Osteoblast (primary cell): ENCODE measurements at regions not wholly inside any gene's neighbourhood (a gene's known extent, or its start where the extent isn't known, plus 50 kb on each side); places are given as distances from the start of the nearest gene placed in this dataset.
A peak's percentile ranks its signal among the peaks of the same experiment; 100 is the strongest.

Experiments
- DNase-seq: peaks from one replicate; pipeline ENCODE4 v3.0.0; 2011; ENCODE audit warnings: low spot score, mixed read lengths; ENCODE audit not compliant: insufficient read length; ENCODE audit errors: missing footprints
- H2AFZ ChIP-seq: 2 replicates; pipeline ENCODE4 v1.6.0; 2011; ENCODE audit warnings: mild to moderate bottlenecking, low read length
- H3K27ac ChIP-seq: 2 replicates; pipeline ENCODE4 v1.5.1; 2011; ENCODE audit warnings: mild to moderate bottlenecking, low read depth, low read length, moderate library complexity
- H3K27me3 ChIP-seq: 2 replicates; pipeline ENCODE4 v1.6.0; 2012; ENCODE audit warnings: mild to moderate bottlenecking, control low read depth, inconsistent platforms, low read length, moderate library complexity; ENCODE audit not compliant: insufficient read depth
- H3K36me3 ChIP-seq: 2 replicates; pipeline ENCODE4 v1.5.1; 2011; ENCODE audit warnings: mild to moderate bottlenecking, low read length, control low read depth, moderate library complexity; ENCODE audit not compliant: insufficient read depth
- H3K4me1 ChIP-seq: 2 replicates; pipeline ENCODE4 v1.5.1; 2011; ENCODE audit warnings: mild to moderate bottlenecking, low read length, control low read depth, moderate library complexity; ENCODE audit not compliant: insufficient read depth
- H3K4me2 ChIP-seq: 2 replicates; pipeline ENCODE4 v1.6.0; 2011; ENCODE audit warnings: mild to moderate bottlenecking, low read length; ENCODE audit not compliant: insufficient read depth
- H3K4me3 ChIP-seq: fragments of 200-600 bp; sonication (generic); 3 replicates; pipeline ENCODE4 v1.5.1; 2012; ENCODE audit warnings: mild to moderate bottlenecking, low read length, inconsistent platforms; ENCODE audit not compliant: insufficient read depth
- H3K79me2 ChIP-seq: 2 replicates; pipeline ENCODE4 v1.6.0; 2012; ENCODE audit warnings: mild to moderate bottlenecking, low read length, control low read depth, inconsistent platforms; ENCODE audit not compliant: insufficient read depth
- H3K9me3 ChIP-seq: 2 replicates; pipeline ENCODE4 v1.5.1; 2011; ENCODE audit warnings: low read depth, low read length, control low read depth
- H4K20me1 ChIP-seq: 2 replicates; pipeline ENCODE4 v1.6.0; 2012; ENCODE audit warnings: mild to moderate bottlenecking, low read length, control low read depth; ENCODE audit not compliant: insufficient read depth
- TF ChIP-seq, protein P1 (sequence below): IDR thresholded peaks from 2 replicates; pipeline ENCODE4 v1.5.1; 2011; ENCODE audit warnings: mild to moderate bottlenecking, low read depth, low read length, moderate library complexity; ENCODE audit errors: extremely low read depth

DNA sequence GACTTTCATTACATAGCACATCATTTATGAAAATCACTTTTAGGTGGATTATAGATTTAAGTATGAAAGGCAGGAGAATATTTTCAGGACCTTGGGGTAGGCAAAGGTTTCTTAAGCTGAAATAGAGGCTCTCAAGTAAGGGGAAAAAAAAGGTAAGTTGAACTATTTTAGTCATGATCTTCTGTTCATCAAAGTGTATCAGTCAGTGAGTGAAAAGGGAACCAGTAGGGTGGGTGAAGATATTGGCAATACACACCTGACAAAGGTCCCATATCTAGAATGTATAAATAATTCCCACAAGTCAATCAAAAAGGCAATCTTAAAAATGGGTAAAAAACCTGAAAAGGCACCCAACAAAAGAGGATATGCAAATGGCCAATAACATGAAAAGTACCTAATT lies 218.6 kb downstream of the KLF13 start:
- H3K9me3 ChIP-seq = no peaks in the 10 kb centered on the region
- H3K27me3 ChIP-seq = peaks cover 36% of the 10 kb centered on the region
- no peaks in the 10 kb centered on the region for H3K4me1 ChIP-seq
- H4K20me1 ChIP-seq = no peaks in the 10 kb centered on the region
- no peak overlapping the region for H3K4me3 ChIP-seq
- TF ChIP-seq, protein P1, sequence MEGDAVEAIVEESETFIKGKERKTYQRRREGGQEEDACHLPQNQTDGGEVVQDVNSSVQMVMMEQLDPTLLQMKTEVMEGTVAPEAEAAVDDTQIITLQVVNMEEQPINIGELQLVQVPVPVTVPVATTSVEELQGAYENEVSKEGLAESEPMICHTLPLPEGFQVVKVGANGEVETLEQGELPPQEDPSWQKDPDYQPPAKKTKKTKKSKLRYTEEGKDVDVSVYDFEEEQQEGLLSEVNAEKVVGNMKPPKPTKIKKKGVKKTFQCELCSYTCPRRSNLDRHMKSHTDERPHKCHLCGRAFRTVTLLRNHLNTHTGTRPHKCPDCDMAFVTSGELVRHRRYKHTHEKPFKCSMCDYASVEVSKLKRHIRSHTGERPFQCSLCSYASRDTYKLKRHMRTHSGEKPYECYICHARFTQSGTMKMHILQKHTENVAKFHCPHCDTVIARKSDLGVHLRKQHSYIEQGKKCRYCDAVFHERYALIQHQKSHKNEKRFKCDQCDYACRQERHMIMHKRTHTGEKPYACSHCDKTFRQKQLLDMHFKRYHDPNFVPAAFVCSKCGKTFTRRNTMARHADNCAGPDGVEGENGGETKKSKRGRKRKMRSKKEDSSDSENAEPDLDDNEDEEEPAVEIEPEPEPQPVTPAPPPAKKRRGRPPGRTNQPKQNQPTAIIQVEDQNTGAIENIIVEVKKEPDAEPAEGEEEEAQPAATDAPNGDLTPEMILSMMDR = no peak
- no peaks in the 10 kb centered on the region for H3K79me2 ChIP-seq
- no peak overlapping the region for H3K27ac ChIP-seq
- H2AFZ ChIP-seq = no peak overlapping the region
- DNase-seq = no peak
- no peak overlapping the region for H3K4me2 ChIP-seq
- H3K36me3 ChIP-seq = no peaks in the 10 kb centered on the region

- Histone ChIP-seq H4K20me1 (no peaks in the 10 kb centered on the region), H3K27me3 (peaks cover 10% of the 10 kb centered on the region), H3K9me3 (no peaks in the 10 kb centered on the region), H3K36me3 (no peaks in the 10 kb centered on the region), H2AFZ (no peak overlapping the region), H3K27ac (no peak overlapping the region), H3K4me1 (peaks cover 5% of the 10 kb centered on the region), H3K4me3 (no peak overlapping the region), H3K79me2 (no peaks in the 10 kb centered on the region), H3K4me2 (no peak overlapping the region)
- TF ChIP-seq, protein P1 = no peak
- no peak for DNase-seq
Observed at GRCh38 chr15:31550211-31550977, 223.8 kb downstream of the KLF13 start.

DNA sequence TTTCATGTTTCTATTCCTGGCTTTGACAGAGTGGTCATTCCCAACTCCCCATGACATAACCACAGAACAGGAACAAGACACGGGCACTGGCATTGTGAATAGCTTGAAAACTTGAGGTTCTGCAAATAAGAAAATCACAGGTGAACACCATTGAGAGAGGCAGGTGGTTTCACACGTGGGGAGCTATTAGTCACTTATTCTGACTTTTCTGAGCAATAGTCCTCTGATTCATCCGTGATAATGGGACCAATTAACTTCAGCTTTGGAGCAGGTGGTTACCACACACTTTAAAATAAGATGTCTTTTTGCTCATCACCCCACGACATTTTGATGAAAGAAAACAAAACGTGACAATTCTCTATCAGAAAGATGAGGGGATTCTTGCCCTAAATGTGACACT lies 224.7 kb downstream of the KLF13 start:
- Histone ChIP-seq H3K27me3 (peaks cover 3% of the 10 kb centered on the region), H3K4me2 (no peak overlapping the region), H3K79me2 (no peaks in the 10 kb centered on the region), H3K4me1 (peaks cover 5% of the 10 kb centered on the region), H3K9me3 (no peaks in the 10 kb centered on the region), H3K27ac (no peak overlapping the region), H2AFZ (no peak overlapping the region), H3K4me3 (no peak overlapping the region), H3K36me3 (no peaks in the 10 kb centered on the region), H4K20me1 (no peaks in the 10 kb centered on the region)
- TF ChIP-seq, protein P1 = no peak
- no peak for DNase-seq

DNA sequence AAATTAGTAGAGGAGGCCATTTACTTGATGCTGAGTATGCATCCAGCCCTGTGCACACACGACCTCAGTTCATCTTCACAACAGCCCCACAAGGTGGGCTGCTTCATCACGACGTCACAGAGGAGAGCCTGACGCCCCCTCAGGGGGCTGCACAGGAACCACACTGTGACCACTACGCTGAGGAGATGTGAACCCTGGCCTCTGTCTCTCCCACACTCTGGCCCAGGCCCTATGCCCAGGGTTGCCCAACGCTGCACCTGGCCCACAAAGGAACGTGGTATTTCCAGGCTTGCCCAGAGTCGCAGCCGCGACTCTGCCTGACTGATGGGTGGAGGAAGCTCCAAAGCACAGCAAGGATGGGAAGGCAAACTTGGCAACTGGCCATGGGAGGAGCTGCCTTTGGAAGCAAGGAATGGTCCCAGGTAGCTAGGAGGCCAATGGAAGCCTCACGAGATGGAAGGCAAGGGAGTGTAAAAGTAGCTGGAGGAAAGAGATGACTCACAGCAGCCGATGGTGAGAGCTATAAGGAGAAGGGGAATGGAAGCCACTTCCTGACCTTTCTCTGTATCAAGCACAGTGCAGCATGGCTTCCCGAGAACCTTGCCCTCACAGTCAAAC lies 226.0 kb downstream of the KLF13 start:
- H4K20me1 ChIP-seq = no peaks in the 10 kb centered on the region
- no peak overlapping the region for H3K27ac ChIP-seq
- H3K27me3 ChIP-seq = no peaks in the 10 kb centered on the region
- no peaks in the 10 kb centered on the region for H3K79me2 ChIP-seq
- TF ChIP-seq, protein P1 = no peak
- H3K36me3 ChIP-seq = no peaks in the 10 kb centered on the region
- peak; percentile 23 for DNase-seq
- no peaks in the 10 kb centered on the region for H3K9me3 ChIP-seq
- peak overlapping the region; percentile 56 for H2AFZ ChIP-seq
- no peak overlapping the region for H3K4me3 ChIP-seq
- no peak overlapping the region for H3K4me2 ChIP-seq
- H3K4me1 ChIP-seq = peaks cover 5% of the 10 kb centered on the region
